HT1080 (cell line): ENCODE measurements at regions not wholly inside any gene's neighbourhood (a gene's known extent, or its start where the extent isn't known, plus 50 kb on each side); places are given as distances from the start of the nearest gene placed in this dataset.
A peak's percentile ranks its signal among the peaks of the same experiment; 100 is the strongest.

Experiments used
- DNase-seq: peaks from one replicate; pipeline ENCODE4 v3.0.0-alpha.2; 2015; ENCODE audit warnings: low read depth

- no peak for DNase-seq
These were observed 295.2 kb downstream of the NUAK1 start for GRCh38 chr12:105843561-105843960.

GRCh38 chr12:105843986-105844760, 294.6 kb downstream of the NUAK1 start:
- DNase-seq: no peak

- no peak for DNase-seq
These were observed 292.4 kb downstream of the NUAK1 start for GRCh38 chr12:105846331-105846730.

- DNase-seq: no peak
These were observed 291.7 kb downstream of the NUAK1 start for GRCh38 chr12:105847068-105847467.

- no peak for DNase-seq
These were observed 290.5 kb downstream of the NUAK1 start for GRCh38 chr12:105848286-105848685.

GRCh38 chr12:105850103-105850968, 288.4 kb downstream of the NUAK1 start:
- no peak for DNase-seq

GRCh38 chr12:105852496-105852895, 286.3 kb downstream of the NUAK1 start:
- DNase-seq: no peak

GRCh38 chr12:105852951-105853350, 285.8 kb downstream of the NUAK1 start:
- DNase-seq: no peak

GRCh38 chr12:105854071-105854470, 284.7 kb downstream of the NUAK1 start:
- no peak for DNase-seq

GRCh38 chr12:105855361-105856047, 283.2 kb downstream of the NUAK1 start:
- no peak for DNase-seq

- DNase-seq: no peak
These were observed 282.7 kb downstream of the NUAK1 start for GRCh38 chr12:105856048-105856405.

GRCh38 chr12:105858981-105859710, 279.6 kb downstream of the NUAK1 start:
- DNase-seq: no peak

GRCh38 chr12:105860561-105861207, 278.1 kb downstream of the NUAK1 start:
- no peak for DNase-seq

GRCh38 chr12:105861227-105861626, 277.5 kb downstream of the NUAK1 start:
- no peak for DNase-seq

GRCh38 chr12:105862163-105862821, 276.5 kb downstream of the NUAK1 start:
- peak; percentile 7 for DNase-seq

- DNase-seq: no peak
These were observed 274.4 kb downstream of the NUAK1 start for GRCh38 chr12:105864316-105864715.

- DNase-seq: no peak
These were observed 273.9 kb downstream of the NUAK1 start for GRCh38 chr12:105864901-105865300.

GRCh38 chr12:105865886-105866285, 272.9 kb downstream of the NUAK1 start:
- no peak for DNase-seq

GRCh38 chr12:105874121-105874520, 264.6 kb downstream of the NUAK1 start:
- DNase-seq: no peak

GRCh38 chr12:105876396-105876927, 262.3 kb downstream of the NUAK1 start:
- DNase-seq: no peak
